CD4-positive, alpha-beta T cell treated with Interleukin-6 for 4 hours (primary cell): ENCODE measurements at regions not wholly inside any gene's neighbourhood (a gene's known extent, or its start where the extent isn't known, plus 50 kb on each side); places are given as distances from the start of the nearest gene placed in this dataset.

Experiments
- DNase-seq: peaks from one replicate; pipeline ENCODE4 v3.0.0-alpha.2; 2020; ENCODE audit warnings: mixed read lengths

GRCh38 chr2:42913280-42913878 is 121.0 kb upstream of the HAAO start:
- no peak for DNase-seq

GRCh38 chr2:42910645-42911405 is 118.4 kb upstream of the HAAO start:
- no peak for DNase-seq

GRCh38 chr2:42909966-42910365 is 117.6 kb upstream of the HAAO start:
- no peak for DNase-seq

GRCh38 chr2:42908518-42909200 is 116.3 kb upstream of the HAAO start:
- no peak for DNase-seq

- no peak for DNase-seq
These were observed 115.5 kb upstream of the HAAO start for GRCh38 chr2:42907835-42908234.

- DNase-seq, result no peak
These were observed 114.4 kb upstream of the HAAO start for GRCh38 chr2:42906557-42907411.

GRCh38 chr2:42906111-42906556 is 113.8 kb upstream of the HAAO start:
- no peak for DNase-seq

GRCh38 chr2:42905341-42906110 is 113.1 kb upstream of the HAAO start:
- no peak for DNase-seq

- DNase-seq, result no peak
These were observed 112.1 kb upstream of the HAAO start for GRCh38 chr2:42904576-42904876.

- DNase-seq, result no peak
These were observed 111.6 kb upstream of the HAAO start for GRCh38 chr2:42903821-42904575.

GRCh38 chr2:42902939-42903709 is 110.7 kb upstream of the HAAO start:
- no peak for DNase-seq

- DNase-seq, result no peak
These were observed 108.8 kb upstream of the HAAO start for GRCh38 chr2:42901076-42901640.

- DNase-seq, result no peak
These were observed 108.0 kb upstream of the HAAO start for GRCh38 chr2:42900289-42900891.

GRCh38 chr2:42897358-42897757 is 105.0 kb upstream of the HAAO start:
- DNase-seq, result no peak

- no peak for DNase-seq
These were observed 103.4 kb upstream of the HAAO start for GRCh38 chr2:42895791-42896135.

- DNase-seq, result no peak
These were observed 102.9 kb upstream of the HAAO start for GRCh38 chr2:42895134-42895790.

GRCh38 chr2:42893047-42893758 is 100.8 kb upstream of the HAAO start:
- DNase-seq, result no peak

- no peak for DNase-seq
These were observed 98.5 kb upstream of the HAAO start for GRCh38 chr2:42890791-42891355.
